ENCODE measurements at regions not wholly inside any gene's neighbourhood (a gene's known extent, or its start where the extent isn't known, plus 50 kb on each side); places are given as distances from the start of the nearest gene placed in this dataset.

DNA sequence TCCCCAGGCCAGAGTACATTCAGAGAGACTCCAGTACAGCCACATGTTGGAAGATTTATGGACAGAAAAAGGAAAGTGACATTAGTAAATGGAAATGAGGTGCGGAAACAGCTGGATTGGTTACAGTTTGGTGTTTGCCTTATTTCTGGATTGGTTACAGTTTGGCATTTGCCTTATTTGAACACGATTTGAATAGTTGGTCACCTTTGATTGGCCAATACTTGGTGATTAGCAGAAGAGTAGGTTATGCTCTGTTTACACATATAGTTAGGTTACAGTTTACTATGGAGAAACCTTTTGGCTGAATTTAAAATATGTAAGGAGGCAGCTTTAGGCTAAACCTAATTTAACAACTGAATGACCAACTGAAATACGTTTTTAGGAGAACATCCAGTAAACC is 173.7 kb downstream of the AASDH start:
- H3K36me3 ChIP-seq (replicated peaks; ENCODE audit: insufficient read depth, low read depth) = no peaks in the 10 kb centered on the region
- WGBS (ENCODE audit: low lambda C conversion rate, missing lambda C conversion rate) = 95% methylated on average over 3 of the region's 3 CpGs

DNA sequence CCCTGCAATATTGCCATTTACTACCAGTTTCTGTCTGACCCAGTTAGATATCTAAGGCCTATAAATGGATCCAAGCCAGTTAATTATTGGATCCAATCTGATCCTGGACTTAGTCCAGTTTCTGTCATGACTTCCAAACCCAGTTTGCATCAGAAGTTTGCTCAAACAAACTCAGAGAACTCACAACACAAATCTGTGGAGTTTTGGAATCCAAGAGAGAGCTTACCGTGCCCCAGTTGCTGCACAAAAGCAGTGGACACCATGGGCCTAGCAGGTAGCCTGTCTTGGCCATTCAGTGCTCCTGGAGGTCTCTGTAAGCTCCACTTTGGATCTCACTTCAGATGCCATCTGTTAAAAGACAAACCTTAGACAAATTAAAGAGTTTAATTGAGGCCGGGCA is 174.5 kb downstream of the AASDH start:
- H3K36me3 ChIP-seq (replicated peaks; ENCODE audit: insufficient read depth, low read depth) = no peaks in the 10 kb centered on the region
- TF ChIP-seq EZH2 (IDR thresholded peaks at IDR 0.05; ENCODE audit: borderline replicate concordance) = no peak
- no peak for TF ChIP-seq EZH2phosphoT487 (IDR thresholded peaks at IDR 0.05; ENCODE audit: low read depth, severe bottlenecking, unreplicated experiment)
- TF ChIP-seq, protein P1, sequence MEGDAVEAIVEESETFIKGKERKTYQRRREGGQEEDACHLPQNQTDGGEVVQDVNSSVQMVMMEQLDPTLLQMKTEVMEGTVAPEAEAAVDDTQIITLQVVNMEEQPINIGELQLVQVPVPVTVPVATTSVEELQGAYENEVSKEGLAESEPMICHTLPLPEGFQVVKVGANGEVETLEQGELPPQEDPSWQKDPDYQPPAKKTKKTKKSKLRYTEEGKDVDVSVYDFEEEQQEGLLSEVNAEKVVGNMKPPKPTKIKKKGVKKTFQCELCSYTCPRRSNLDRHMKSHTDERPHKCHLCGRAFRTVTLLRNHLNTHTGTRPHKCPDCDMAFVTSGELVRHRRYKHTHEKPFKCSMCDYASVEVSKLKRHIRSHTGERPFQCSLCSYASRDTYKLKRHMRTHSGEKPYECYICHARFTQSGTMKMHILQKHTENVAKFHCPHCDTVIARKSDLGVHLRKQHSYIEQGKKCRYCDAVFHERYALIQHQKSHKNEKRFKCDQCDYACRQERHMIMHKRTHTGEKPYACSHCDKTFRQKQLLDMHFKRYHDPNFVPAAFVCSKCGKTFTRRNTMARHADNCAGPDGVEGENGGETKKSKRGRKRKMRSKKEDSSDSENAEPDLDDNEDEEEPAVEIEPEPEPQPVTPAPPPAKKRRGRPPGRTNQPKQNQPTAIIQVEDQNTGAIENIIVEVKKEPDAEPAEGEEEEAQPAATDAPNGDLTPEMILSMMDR (IDR thresholded peaks at IDR 0.05; ENCODE audit: poor library complexity) = no peak
- no peak for DNase-seq (ENCODE audit: low spot score)
- no peaks in the 10 kb centered on the region for H3K9me3 ChIP-seq (ENCODE audit: low read depth)
- no peaks in the 10 kb centered on the region for H4K20me1 ChIP-seq (ENCODE audit: insufficient read depth, poor library complexity, severe bottlenecking)
- 96% methylated on average over 2 of the region's 2 CpGs for WGBS (ENCODE audit: low lambda C conversion rate, missing lambda C conversion rate)
- H3K4me3 ChIP-seq = no peak overlapping the region
- no peak overlapping the region for H2AFZ ChIP-seq
- H3K9me2 ChIP-seq (replicated peaks; ENCODE audit: insufficient read depth) = no peaks in the 10 kb centered on the region
- H3K27ac ChIP-seq = no peak overlapping the region
- H3K27me3 ChIP-seq = no peaks in the 10 kb centered on the region
- no peak overlapping the region for H3K4me2 ChIP-seq
- peaks cover 7% of the 10 kb centered on the region for H3K4me1 ChIP-seq (ENCODE audit: insufficient read depth)
- H3K79me2 ChIP-seq = no peaks in the 10 kb centered on the region

More for the DNA sequence above, 173.7 kb downstream of the AASDH start:
- DNase-seq (ENCODE audit: low spot score) = no peak
- no peak overlapping the region for H3K4me2 ChIP-seq
- H3K79me2 ChIP-seq = no peaks in the 10 kb centered on the region
- H3K4me1 ChIP-seq (ENCODE audit: insufficient read depth) = peaks cover 11% of the 10 kb centered on the region
- no peaks in the 10 kb centered on the region for H3K27me3 ChIP-seq
- H4K20me1 ChIP-seq (ENCODE audit: insufficient read depth, poor library complexity, severe bottlenecking) = no peaks in the 10 kb centered on the region
- H3K9me3 ChIP-seq (ENCODE audit: low read depth) = no peaks in the 10 kb centered on the region
- peak overlapping the region; percentile 17 for H3K27ac ChIP-seq
- no peaks in the 10 kb centered on the region for H3K9me2 ChIP-seq (replicated peaks; ENCODE audit: insufficient read depth)
- H3K4me3 ChIP-seq = no peak overlapping the region
- no peak overlapping the region for H2AFZ ChIP-seq
- TF ChIP-seq, protein P1 (IDR thresholded peaks at IDR 0.05; ENCODE audit: poor library complexity) = no peak
- TF ChIP-seq EZH2 (IDR thresholded peaks at IDR 0.05; ENCODE audit: borderline replicate concordance) (no peak), EZH2phosphoT487 (IDR thresholded peaks at IDR 0.05; ENCODE audit: low read depth, severe bottlenecking, unreplicated experiment) (no peak)

DNA sequence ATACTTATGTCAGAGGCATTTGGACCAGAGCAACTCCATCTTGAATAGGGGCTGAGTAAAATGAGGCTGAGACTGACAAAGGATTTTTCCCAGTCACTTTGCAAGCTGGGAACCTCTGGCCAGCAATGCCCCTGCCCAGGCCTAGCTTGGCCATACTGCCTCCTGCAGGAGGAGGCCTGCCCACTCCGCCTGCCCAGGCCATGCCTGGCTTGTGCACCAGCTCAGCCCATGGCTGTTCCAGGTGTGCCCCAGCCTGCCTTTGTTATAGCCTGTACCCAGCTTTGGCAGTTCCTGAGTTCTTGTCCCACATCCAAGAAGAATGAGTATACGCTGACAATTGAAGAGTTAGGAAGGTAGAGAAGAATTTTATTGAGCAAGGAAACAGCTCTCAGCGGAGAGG is 176.1 kb downstream of the AASDH start:
- Histone ChIP-seq H3K4me3 (no peak overlapping the region), H2AFZ (no peak overlapping the region), H3K4me1 (ENCODE audit: insufficient read depth) (no peaks in the 10 kb centered on the region), H3K9me3 (ENCODE audit: low read depth) (no peaks in the 10 kb centered on the region), H3K79me2 (no peaks in the 10 kb centered on the region), H3K36me3 (replicated peaks; ENCODE audit: insufficient read depth, low read depth) (no peaks in the 10 kb centered on the region), H3K9me2 (replicated peaks; ENCODE audit: insufficient read depth) (no peaks in the 10 kb centered on the region), H3K4me2 (no peak overlapping the region), H3K27me3 (no peaks in the 10 kb centered on the region), H3K27ac (no peak overlapping the region), H4K20me1 (ENCODE audit: insufficient read depth, poor library complexity, severe bottlenecking) (no peaks in the 10 kb centered on the region)
- WGBS (ENCODE audit: low lambda C conversion rate, missing lambda C conversion rate) = 100% methylated on average over 3 of the region's 3 CpGs
- no peak for DNase-seq (ENCODE audit: low spot score)
- TF ChIP-seq EZH2phosphoT487 (IDR thresholded peaks at IDR 0.05; ENCODE audit: low read depth, severe bottlenecking, unreplicated experiment) (no peak), EZH2 (IDR thresholded peaks at IDR 0.05; ENCODE audit: borderline replicate concordance) (no peak)
- TF ChIP-seq, protein P1 (IDR thresholded peaks at IDR 0.05; ENCODE audit: poor library complexity) = no peak

DNA sequence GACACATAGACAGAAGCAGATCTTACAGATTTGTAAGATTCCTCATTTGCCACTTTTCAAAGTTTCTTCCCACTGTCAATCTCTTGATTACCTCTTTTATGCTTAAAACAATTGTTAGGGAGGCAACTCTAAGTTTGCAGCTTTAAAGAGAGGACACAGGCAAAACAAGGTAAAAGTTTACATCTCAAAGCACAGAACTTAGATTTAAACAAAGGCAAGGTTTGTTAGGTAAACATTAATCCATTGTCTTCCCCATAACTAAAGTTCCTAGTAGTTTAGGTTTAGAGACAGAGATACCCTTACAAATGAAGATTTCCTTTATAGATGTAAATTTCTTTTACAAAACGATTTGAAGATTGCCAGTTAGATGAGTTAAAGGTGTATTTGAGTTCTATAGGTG is 176.9 kb downstream of the AASDH start:
- H3K27ac ChIP-seq = peak overlapping the region; percentile 11
- no peaks in the 10 kb centered on the region for H4K20me1 ChIP-seq (ENCODE audit: insufficient read depth, poor library complexity, severe bottlenecking)
- no peak overlapping the region for H3K4me3 ChIP-seq
- no peaks in the 10 kb centered on the region for H3K79me2 ChIP-seq
- H3K27me3 ChIP-seq = no peaks in the 10 kb centered on the region
- TF ChIP-seq, protein P1 (IDR thresholded peaks at IDR 0.05; ENCODE audit: poor library complexity) = no peak
- TF ChIP-seq EZH2phosphoT487 (IDR thresholded peaks at IDR 0.05; ENCODE audit: low read depth, severe bottlenecking, unreplicated experiment) (no peak), EZH2 (IDR thresholded peaks at IDR 0.05; ENCODE audit: borderline replicate concordance) (no peak)
- 7% methylated on average over 1 of the region's 1 CpG for WGBS (ENCODE audit: low lambda C conversion rate, missing lambda C conversion rate)
- no peak overlapping the region for H3K4me2 ChIP-seq
- H2AFZ ChIP-seq = no peak overlapping the region
- H3K4me1 ChIP-seq (ENCODE audit: insufficient read depth) = no peaks in the 10 kb centered on the region
- no peaks in the 10 kb centered on the region for H3K9me3 ChIP-seq (ENCODE audit: low read depth)
- DNase-seq (ENCODE audit: low spot score) = no peak
- no peaks in the 10 kb centered on the region for H3K36me3 ChIP-seq (replicated peaks; ENCODE audit: insufficient read depth, low read depth)
- H3K9me2 ChIP-seq (replicated peaks; ENCODE audit: insufficient read depth) = no peaks in the 10 kb centered on the region
